Suprapubic skin (tissue), 4 donors: ENCODE measurements at regions not wholly inside any gene's neighbourhood (a gene's known extent, or its start where the extent isn't known, plus 50 kb on each side); places are given as distances from the start of the nearest gene placed in this dataset.

Experiments
- DNase-seq, 2 donors: peaks; one replicate each; pipeline ENCODE4 v3.0.0-alpha.2; 2019; ENCODE audit warnings: low spot score in 2 of 2
- H3K27ac ChIP-seq: fragments of 200-600 bp; sonication (generic); one replicate; pipeline ENCODE4 v1.5.1; 2019
- H3K27me3 ChIP-seq: fragments of 200-600 bp; sonication (generic); one replicate; pipeline ENCODE4 v1.5.1; 2019
- H3K36me3 ChIP-seq: fragments of 200-600 bp; sonication (generic); one replicate; pipeline ENCODE4 v1.5.1; 2019
- H3K4me1 ChIP-seq: fragments of 200-600 bp; sonication (generic); one replicate; pipeline ENCODE4 v1.5.1; 2019
- H3K4me3 ChIP-seq: fragments of 200-600 bp; sonication (generic); one replicate; pipeline ENCODE4 v1.5.1; 2019; ENCODE audit warnings: mild to moderate bottlenecking
- H3K9me3 ChIP-seq: fragments of 200-600 bp; sonication (generic); one replicate; pipeline ENCODE4 v1.5.1; 2019
- CTCF ChIP-seq, 2 donors: fragments of 200-600 bp in 1 of 2; fragments of 450-650 bp in 1 of 2; sonication (generic) in 1 of 2; IDR thresholded peaks; one replicate each; pipeline ENCODE4 v1.5.1; 2016 to 2019; ENCODE audit warnings: antibody characterized with exemption in 2 of 2, mild to moderate bottlenecking in 1 of 2, moderate library complexity in 1 of 2
- EP300 ChIP-seq: sonication (generic); formaldehyde crosslinking; IDR thresholded peaks from one replicate; pipeline ENCODE4 v1.6.1; 2017; ENCODE audit warnings: antibody characterized with exemption
- POLR2A ChIP-seq, 2 donors: fragments of 450-650 bp; IDR thresholded peaks; one replicate each; pipeline ENCODE4 v1.6.1; 2017; ENCODE audit warnings: antibody characterized with exemption in 2 of 2, mild to moderate bottlenecking in 2 of 2, moderate library complexity in 2 of 2
- POLR2AphosphoS5 ChIP-seq, 3 donors: sonication (generic); formaldehyde crosslinking; IDR thresholded peaks; one replicate each; pipeline ENCODE4 v1.6.1; 2017; ENCODE audit warnings: antibody characterized with exemption in 3 of 3
- WGBS: methylation state at CpG from one replicate; pipeline ENCODE4 v1.1.5; 2018; 5-methylcytosine and 5-hydroxymethylcytosine counted together

GRCh38 chr3:68116580-68116979 lies 462.2 kb upstream of the SUCLG2 start:
- H3K36me3 ChIP-seq: no peaks in the 10 kb centered on the region
- TF ChIP-seq EP300 (no peak), CTCF (IDR thresholded peaks at IDR 0.05) (no peak), POLR2A (IDR thresholded peaks at IDR 0.05) (no peak), POLR2AphosphoS5 (IDR thresholded peaks at IDR 0.05) (no peak)
- no peak overlapping the region for H3K27ac ChIP-seq
- H3K9me3 ChIP-seq: no peaks in the 10 kb centered on the region
- no peaks in the 10 kb centered on the region for H3K4me1 ChIP-seq
- no peaks in the 10 kb centered on the region for H3K27me3 ChIP-seq
- H3K4me3 ChIP-seq: no peak overlapping the region
- no peak for DNase-seq
- WGBS: 97% methylated on average over 1 of the region's 1 CpG

- 23% methylated on average over 1 of the region's 1 CpG for WGBS
- Histone ChIP-seq H3K4me1 (no peaks in the 10 kb centered on the region), H3K9me3 (no peaks in the 10 kb centered on the region), H3K4me3 (no peak overlapping the region), H3K27ac (no peak overlapping the region), H3K27me3 (no peaks in the 10 kb centered on the region), H3K36me3 (no peaks in the 10 kb centered on the region)
- TF ChIP-seq POLR2AphosphoS5 (IDR thresholded peaks at IDR 0.05): no peak
- no peak for TF ChIP-seq CTCF (IDR thresholded peaks at IDR 0.05)
- no peak for TF ChIP-seq POLR2A (IDR thresholded peaks at IDR 0.05)
- no peak for TF ChIP-seq EP300
- no peak for DNase-seq
Measured at GRCh38 chr3:68103811-68104210, 449.4 kb upstream of the SUCLG2 start.

- 38% methylated on average over 1 of the region's 1 CpG for WGBS
- Histone ChIP-seq H3K27me3 (no peaks in the 10 kb centered on the region), H3K27ac (no peak overlapping the region), H3K4me3 (no peak overlapping the region), H3K4me1 (no peaks in the 10 kb centered on the region), H3K9me3 (no peaks in the 10 kb centered on the region), H3K36me3 (no peaks in the 10 kb centered on the region)
- no peak for DNase-seq
- no peak for TF ChIP-seq EP300
- TF ChIP-seq CTCF (IDR thresholded peaks at IDR 0.05): no peak
- TF ChIP-seq POLR2AphosphoS5 (IDR thresholded peaks at IDR 0.05): no peak
- no peak for TF ChIP-seq POLR2A (IDR thresholded peaks at IDR 0.05)
Measured at GRCh38 chr3:68090571-68090970, 436.2 kb upstream of the SUCLG2 start.

- no peaks in the 10 kb centered on the region for H3K36me3 ChIP-seq
- no peaks in the 10 kb centered on the region for H3K4me1 ChIP-seq
- H3K27me3 ChIP-seq: no peaks in the 10 kb centered on the region
- H3K27ac ChIP-seq: no peak overlapping the region
- TF ChIP-seq POLR2A (IDR thresholded peaks at IDR 0.05) (no peak), POLR2AphosphoS5 (IDR thresholded peaks at IDR 0.05) (no peak), EP300 (no peak), CTCF (IDR thresholded peaks at IDR 0.05) (no peak)
- DNase-seq: no peak
- no peak overlapping the region for H3K4me3 ChIP-seq
- 49% methylated on average over 3 of the region's 3 CpGs for WGBS
- no peaks in the 10 kb centered on the region for H3K9me3 ChIP-seq
Measured at GRCh38 chr3:68089572-68090011, 435.2 kb upstream of the SUCLG2 start.

- Histone ChIP-seq H3K36me3 (no peaks in the 10 kb centered on the region), H3K27ac (no peak overlapping the region), H3K27me3 (no peaks in the 10 kb centered on the region), H3K9me3 (no peaks in the 10 kb centered on the region), H3K4me3 (no peak overlapping the region), H3K4me1 (no peaks in the 10 kb centered on the region)
- DNase-seq: no peak
- TF ChIP-seq CTCF (IDR thresholded peaks at IDR 0.05): no peak
- TF ChIP-seq POLR2A (IDR thresholded peaks at IDR 0.05): no peak
- no peak for TF ChIP-seq POLR2AphosphoS5 (IDR thresholded peaks at IDR 0.05)
- TF ChIP-seq EP300: no peak
- 81% methylated on average over 3 of the region's 3 CpGs for whole genome bisulfite sequencing
Measured at GRCh38 chr3:68088636-68089035, 434.2 kb upstream of the SUCLG2 start.
